Prostate gland (tissue), 2 donors: ENCODE measurements at regions not wholly inside any gene's neighbourhood (a gene's known extent, or its start where the extent isn't known, plus 50 kb on each side); places are given as distances from the start of the nearest gene placed in this dataset.

ENCODE experiments used
- DNase-seq: peaks from one replicate; pipeline ENCODE4 v3.0.0-alpha.2; 2019; ENCODE audit warnings: low spot score
- H3K27ac ChIP-seq, 2 donors: fragments of 200-600 bp; sonication (generic); 2 replicates each; pipeline ENCODE4 v1.5.1; 2017 to 2019
- H3K27me3 ChIP-seq: fragments of 200-600 bp; sonication (generic); replicated peaks from 2 replicates; pipeline ENCODE4 v1.5.1; 2019; ENCODE audit not compliant: insufficient read depth
- H3K36me3 ChIP-seq, 2 donors: fragments of 200-600 bp; sonication (generic); 1 replicate in 1 of 2; 2 replicates in 1 of 2; pipeline versions ENCODE4 v1.5.1 to v1.8.1; 2017 to 2019
- H3K4me1 ChIP-seq: fragments of 200-600 bp; sonication (generic); replicated peaks from 2 replicates; pipeline ENCODE4 v1.5.1; 2019
- H3K4me3 ChIP-seq, 2 donors: fragments of 200-600 bp; sonication (generic); 2 replicates each; pipeline ENCODE4 v1.5.1; 2017 to 2019
- H3K9me3 ChIP-seq: fragments of 200-600 bp; sonication (generic); 2 replicates; pipeline ENCODE4 v1.5.1; 2017
- CTCF ChIP-seq, 4 experiments: fragments of 200-600 bp in 2 of 4; fragments of 450-650 bp in 2 of 4; sonication (generic) in 2 of 4; IDR thresholded peaks; 1 replicate in 3 of 4; 2 replicates in 1 of 4; pipeline ENCODE4 v1.5.1; 2016 to 2019; ENCODE audit warnings: antibody characterized with exemption in 4 of 4, mild to moderate bottlenecking in 2 of 4, moderate library complexity in 2 of 4
- POLR2A ChIP-seq: fragments of 450-650 bp; IDR thresholded peaks from one replicate; pipeline ENCODE4 v1.6.1; 2016; ENCODE audit warnings: antibody characterized with exemption, mild to moderate bottlenecking
- POLR2AphosphoS5 ChIP-seq: sonication (generic); formaldehyde crosslinking; IDR thresholded peaks from one replicate; pipeline ENCODE4 v1.6.1; 2017; ENCODE audit warnings: antibody characterized with exemption
- WGBS: methylation state at CpG from one replicate; pipeline ENCODE4 v1.1.5; 2018; 5-methylcytosine and 5-hydroxymethylcytosine counted together
- intact Hi-C: fragments of 100-400 bp; cut with DNase I; formaldehyde crosslinking; loops from one replicate; pipeline ENCODE4 v1.14.2; 2022

- H3K27me3 ChIP-seq = no peaks in the 10 kb centered on the region
- DNase-seq = peak; percentile 44
- H3K27ac ChIP-seq = peak overlapping the region; percentile 46 to 61
- 18% methylated on average over 9 of the region's 15 CpGs for WGBS
- no peaks in the 10 kb centered on the region for H3K9me3 ChIP-seq
- no peaks in the 10 kb centered on the region for H3K36me3 ChIP-seq
- no peak overlapping the region for H3K4me3 ChIP-seq
- intact Hi-C loops = loop anchor here (10.0 kb wide), 1 partner anchor 55 kb away; no protein-coding TSS in a partner anchor
- no peaks in the 10 kb centered on the region for H3K4me1 ChIP-seq
- TF ChIP-seq CTCF (IDR thresholded peaks at IDR 0.05) (no peak), POLR2AphosphoS5 (no peak), POLR2A (no peak)
These were observed 338.1 kb downstream of the BCOR start for GRCh38 chrX:39759526-39760224.

GRCh38 chrX:39760930-39761329, 336.8 kb downstream of the BCOR start:
- Histone ChIP-seq H3K4me3 (no peak overlapping the region), H3K9me3 (no peaks in the 10 kb centered on the region), H3K27ac (no peak overlapping the region), H3K4me1 (no peaks in the 10 kb centered on the region), H3K36me3 (no peaks in the 10 kb centered on the region), H3K27me3 (no peaks in the 10 kb centered on the region)
- no peak for DNase-seq
- no peak for TF ChIP-seq CTCF (IDR thresholded peaks at IDR 0.05)
- no peak for TF ChIP-seq POLR2AphosphoS5
- TF ChIP-seq POLR2A = no peak
- intact Hi-C loops = no loop called here
- 61% methylated on average over 2 of the region's 3 CpGs for WGBS

GRCh38 chrX:39762266-39762841, 335.4 kb downstream of the BCOR start:
- Histone ChIP-seq H3K4me3 (no peak overlapping the region), H3K36me3 (no peaks in the 10 kb centered on the region), H3K27ac (no peak overlapping the region), H3K4me1 (no peaks in the 10 kb centered on the region), H3K27me3 (no peaks in the 10 kb centered on the region), H3K9me3 (no peaks in the 10 kb centered on the region)
- intact Hi-C loops = no loop called here
- 98% methylated on average over 5 of the region's 5 CpGs for WGBS
- TF ChIP-seq POLR2AphosphoS5 (no peak), CTCF (IDR thresholded peaks at IDR 0.05) (no peak), POLR2A (no peak)
- no peak for DNase-seq

- Histone ChIP-seq H3K9me3 (no peaks in the 10 kb centered on the region), H3K27me3 (no peaks in the 10 kb centered on the region), H3K4me3 (no peak overlapping the region), H3K36me3 (no peaks in the 10 kb centered on the region), H3K27ac (no peak overlapping the region), H3K4me1 (no peaks in the 10 kb centered on the region)
- DNase-seq = no peak
- intact Hi-C loops = no loop called here
- TF ChIP-seq CTCF (IDR thresholded peaks at IDR 0.05) = no peak
- TF ChIP-seq POLR2AphosphoS5 = no peak
- TF ChIP-seq POLR2A = no peak
- 76% methylated on average over 9 of the region's 10 CpGs for WGBS
These were observed 333.3 kb downstream of the BCOR start for GRCh38 chrX:39764441-39764914.

- intact Hi-C loops = no loop called here
- DNase-seq = no peak
- Histone ChIP-seq H3K27ac (no peak overlapping the region), H3K4me1 (no peaks in the 10 kb centered on the region), H3K9me3 (no peaks in the 10 kb centered on the region), H3K36me3 (no peaks in the 10 kb centered on the region), H3K4me3 (no peak overlapping the region), H3K27me3 (no peaks in the 10 kb centered on the region)
- 74% methylated on average over 7 of the region's 7 CpGs for WGBS
- TF ChIP-seq POLR2A (no peak), CTCF (IDR thresholded peaks at IDR 0.05) (no peak), POLR2AphosphoS5 (no peak)
These were observed 332.4 kb downstream of the BCOR start for GRCh38 chrX:39765327-39765726.
